ENCODE measurements at regions not wholly inside any gene's neighbourhood (a gene's known extent, or its start where the extent isn't known, plus 50 kb on each side); places are given as distances from the start of the nearest gene placed in this dataset.
"Not testable (repeated sequence)": the region's sequence is repeated elsewhere in the genome, so short reads cannot be mapped to it uniquely, and the experiment has no call there.

DNA sequence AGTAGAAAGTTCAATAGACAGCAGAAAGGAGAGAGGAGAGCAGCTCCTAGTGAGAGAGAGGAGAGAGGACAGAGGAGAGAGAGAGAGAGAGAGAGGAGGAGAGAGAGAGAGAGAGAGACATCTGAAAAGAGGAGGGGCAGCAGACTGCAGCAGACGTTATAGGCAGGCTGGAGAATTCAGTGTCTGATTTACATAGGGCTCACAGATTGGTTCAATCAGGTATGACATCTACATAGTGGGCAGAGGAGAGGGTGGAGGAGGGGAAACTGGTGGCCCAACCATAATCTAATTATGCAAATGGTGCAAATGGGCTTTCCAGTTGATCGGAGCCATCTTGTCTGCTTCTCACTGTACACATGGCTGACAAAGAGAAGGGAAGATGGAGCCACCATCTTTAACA is 221.3 kb upstream of the TRPC4 start:
- TF ChIP-seq, protein P1, sequence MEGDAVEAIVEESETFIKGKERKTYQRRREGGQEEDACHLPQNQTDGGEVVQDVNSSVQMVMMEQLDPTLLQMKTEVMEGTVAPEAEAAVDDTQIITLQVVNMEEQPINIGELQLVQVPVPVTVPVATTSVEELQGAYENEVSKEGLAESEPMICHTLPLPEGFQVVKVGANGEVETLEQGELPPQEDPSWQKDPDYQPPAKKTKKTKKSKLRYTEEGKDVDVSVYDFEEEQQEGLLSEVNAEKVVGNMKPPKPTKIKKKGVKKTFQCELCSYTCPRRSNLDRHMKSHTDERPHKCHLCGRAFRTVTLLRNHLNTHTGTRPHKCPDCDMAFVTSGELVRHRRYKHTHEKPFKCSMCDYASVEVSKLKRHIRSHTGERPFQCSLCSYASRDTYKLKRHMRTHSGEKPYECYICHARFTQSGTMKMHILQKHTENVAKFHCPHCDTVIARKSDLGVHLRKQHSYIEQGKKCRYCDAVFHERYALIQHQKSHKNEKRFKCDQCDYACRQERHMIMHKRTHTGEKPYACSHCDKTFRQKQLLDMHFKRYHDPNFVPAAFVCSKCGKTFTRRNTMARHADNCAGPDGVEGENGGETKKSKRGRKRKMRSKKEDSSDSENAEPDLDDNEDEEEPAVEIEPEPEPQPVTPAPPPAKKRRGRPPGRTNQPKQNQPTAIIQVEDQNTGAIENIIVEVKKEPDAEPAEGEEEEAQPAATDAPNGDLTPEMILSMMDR (IDR thresholded peaks at IDR 0.05; ENCODE audit: insufficient read depth, low read depth, low read length), result no peak
- DNase-seq (ENCODE audit: low read depth), result no peak
- Histone ChIP-seq H3K27me3 (ENCODE audit: control insufficient read depth, insufficient read depth, low read length) (no peaks in the 10 kb centered on the region), H3K36me3 (ENCODE audit: control insufficient read depth, insufficient read depth, low read length) (no peaks in the 10 kb centered on the region), H3K4me3 (ENCODE audit: low read depth, low read length) (no peak overlapping the region)
- ChIA-PET CTCF (no interaction called here), POLR2A (no interaction called here)

DNA sequence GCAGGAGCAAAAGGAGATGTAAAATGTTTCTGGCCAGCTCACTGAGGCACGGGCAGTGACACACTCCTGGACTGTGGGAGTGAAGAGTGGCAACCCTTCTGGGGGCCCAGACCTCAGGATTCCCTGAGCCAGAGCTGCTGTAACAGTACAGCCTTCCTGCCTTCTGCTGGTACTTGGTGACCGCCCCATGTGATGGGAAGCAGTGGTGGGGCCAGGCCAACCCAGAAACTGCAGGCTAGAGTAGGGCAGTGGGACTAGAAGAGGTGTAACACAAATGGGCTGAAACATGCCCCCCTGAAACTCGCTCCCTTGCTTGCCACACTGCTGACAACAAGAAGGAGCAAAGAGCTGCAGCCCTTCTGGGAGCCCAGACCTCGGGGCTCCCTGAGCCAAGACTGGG is 217.1 kb upstream of the TRPC4 start:
- TF ChIP-seq, protein P1 (IDR thresholded peaks at IDR 0.05; ENCODE audit: insufficient read depth, low read depth, low read length), result no peak
- CTCF ChIA-PET, result no interaction called here

DNA sequence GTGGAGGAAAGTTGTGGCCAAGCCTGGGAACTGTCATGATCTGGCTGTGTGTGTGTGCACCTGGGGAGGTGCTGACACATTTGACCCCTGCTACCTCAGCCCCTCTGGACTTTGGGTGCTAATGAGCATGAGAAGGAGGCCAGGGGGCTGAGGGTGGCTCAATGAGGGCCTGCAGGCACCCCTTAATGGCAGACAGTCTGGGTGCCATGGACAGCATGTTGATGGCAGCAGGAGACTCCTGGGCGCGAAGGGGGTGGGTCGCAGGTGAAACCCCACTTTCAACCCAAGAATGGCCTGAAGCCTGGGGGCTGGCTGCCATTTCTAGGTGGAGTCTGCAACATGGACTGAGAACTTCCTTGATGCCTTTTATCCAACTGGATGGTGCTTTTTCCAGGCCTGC is 216.4 kb upstream of the TRPC4 start:
- CTCF ChIA-PET, result no interaction called here
- Histone ChIP-seq H3K4me3 (ENCODE audit: low read depth, low read length) (no peak overlapping the region), H3K27me3 (ENCODE audit: control insufficient read depth, insufficient read depth, low read length) (no peaks in the 10 kb centered on the region), H3K36me3 (ENCODE audit: control insufficient read depth, insufficient read depth, low read length) (no peaks in the 10 kb centered on the region)
- no peak for DNase-seq (ENCODE audit: low read depth)
- TF ChIP-seq, protein P1 (IDR thresholded peaks at IDR 0.05; ENCODE audit: insufficient read depth, low read depth, low read length), result no peak
- POLR2A ChIA-PET, result no interaction called here

More for the DNA sequence above, 217.1 kb upstream of the TRPC4 start:
- no peak overlapping the region for H3K4me3 ChIP-seq (ENCODE audit: low read depth, low read length)
- POLR2A ChIA-PET, result no interaction called here
- DNase-seq (ENCODE audit: low read depth), result no peak
- H3K36me3 ChIP-seq (ENCODE audit: control insufficient read depth, insufficient read depth, low read length), result no peaks in the 10 kb centered on the region
- no peaks in the 10 kb centered on the region for H3K27me3 ChIP-seq (ENCODE audit: control insufficient read depth, insufficient read depth, low read length)

DNA sequence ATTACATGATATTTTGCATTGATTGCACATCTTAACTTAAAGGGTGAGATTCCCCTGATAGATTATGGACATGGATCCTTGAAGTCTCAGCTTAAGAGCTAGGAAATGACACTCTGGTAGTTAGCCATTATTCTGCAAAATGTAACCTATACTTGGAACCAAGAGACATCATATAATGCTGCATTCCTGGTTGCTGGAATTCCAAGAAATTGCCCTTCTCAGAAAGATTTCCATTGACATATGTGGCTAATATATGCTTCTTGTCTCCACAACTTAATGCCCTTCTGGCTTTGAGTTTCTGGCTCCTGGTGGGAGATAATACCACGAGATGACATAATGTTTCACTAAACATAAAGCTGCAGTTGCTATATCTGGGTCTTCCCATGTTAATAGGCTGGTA is 204.4 kb upstream of the TRPC4 start:
- no peaks in the 10 kb centered on the region for H3K27me3 ChIP-seq (ENCODE audit: control insufficient read depth, insufficient read depth, low read length)
- no peak for DNase-seq (ENCODE audit: low read depth)
- ChIA-PET CTCF (no interaction called here), POLR2A (no interaction called here)
- TF ChIP-seq, protein P1 (IDR thresholded peaks at IDR 0.05; ENCODE audit: insufficient read depth, low read depth, low read length), result no peak
- no peak overlapping the region for H3K4me3 ChIP-seq (ENCODE audit: low read depth, low read length)
- no peaks in the 10 kb centered on the region for H3K36me3 ChIP-seq (ENCODE audit: control insufficient read depth, insufficient read depth, low read length)

DNA sequence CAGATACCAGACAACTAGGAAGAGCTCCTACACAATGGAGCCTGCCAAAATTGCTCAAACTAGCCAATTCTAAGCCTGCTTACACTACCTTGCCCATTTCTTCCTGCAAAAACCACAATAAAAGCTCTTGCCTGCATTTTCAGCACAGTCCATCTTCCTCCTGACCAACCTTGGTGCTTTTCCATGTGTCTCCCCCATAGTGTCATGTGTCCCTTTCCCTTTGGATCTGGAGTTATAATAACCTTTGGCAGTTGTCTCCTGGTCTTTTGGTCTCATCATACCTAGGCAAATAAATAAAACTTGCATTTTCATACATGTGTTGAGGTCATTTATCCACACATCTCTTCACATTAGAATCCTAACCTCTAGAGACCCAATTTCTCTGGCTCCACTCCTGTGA is 203.1 kb upstream of the TRPC4 start:
- Histone ChIP-seq H3K4me3 (ENCODE audit: low read depth, low read length) (no peak overlapping the region), H3K27me3 (ENCODE audit: control insufficient read depth, insufficient read depth, low read length) (no peaks in the 10 kb centered on the region), H3K36me3 (ENCODE audit: control insufficient read depth, insufficient read depth, low read length) (no peaks in the 10 kb centered on the region)
- DNase-seq (ENCODE audit: low read depth), result no peak
- ChIA-PET CTCF (interaction anchor here (0.6 kb wide), 1 partner anchor 542 kb away, joined by 4 read pairs; no protein-coding TSS in a partner anchor), POLR2A (no interaction called here)
- TF ChIP-seq, protein P1 (IDR thresholded peaks at IDR 0.05; ENCODE audit: insufficient read depth, low read depth, low read length), result no peak

DNA sequence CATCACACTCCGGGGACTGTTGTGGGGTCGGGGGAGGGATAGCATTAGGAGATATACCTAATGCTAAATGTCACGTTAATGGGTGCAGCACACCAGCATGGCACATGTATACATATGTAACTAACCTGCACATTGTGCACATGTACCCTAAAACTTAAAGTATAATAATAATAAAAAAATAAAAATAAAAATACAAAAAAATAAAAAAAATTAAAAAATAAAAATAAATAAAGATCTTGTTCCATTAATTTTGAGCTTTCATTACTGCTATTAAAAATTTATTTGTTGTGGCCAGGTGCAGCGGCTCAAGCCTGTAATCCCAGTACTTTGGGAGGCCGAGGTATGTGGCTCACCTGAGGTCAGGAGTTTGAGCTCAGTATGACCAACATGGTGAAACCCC is 201.8 kb upstream of the TRPC4 start:
- H3K36me3 ChIP-seq (ENCODE audit: control insufficient read depth, insufficient read depth, low read length); CTCF ChIA-PET; POLR2A ChIA-PET; H3K27me3 ChIP-seq (ENCODE audit: control insufficient read depth, insufficient read depth, low read length); H3K4me3 ChIP-seq (ENCODE audit: low read depth, low read length); DNase-seq (ENCODE audit: low read depth): not testable (repeated sequence)

Data from BJ (cell line).